ENCODE measurements at regions not wholly inside any gene's neighbourhood (a gene's known extent, or its start where the extent isn't known, plus 50 kb on each side); places are given as distances from the start of the nearest gene placed in this dataset.

DNA sequence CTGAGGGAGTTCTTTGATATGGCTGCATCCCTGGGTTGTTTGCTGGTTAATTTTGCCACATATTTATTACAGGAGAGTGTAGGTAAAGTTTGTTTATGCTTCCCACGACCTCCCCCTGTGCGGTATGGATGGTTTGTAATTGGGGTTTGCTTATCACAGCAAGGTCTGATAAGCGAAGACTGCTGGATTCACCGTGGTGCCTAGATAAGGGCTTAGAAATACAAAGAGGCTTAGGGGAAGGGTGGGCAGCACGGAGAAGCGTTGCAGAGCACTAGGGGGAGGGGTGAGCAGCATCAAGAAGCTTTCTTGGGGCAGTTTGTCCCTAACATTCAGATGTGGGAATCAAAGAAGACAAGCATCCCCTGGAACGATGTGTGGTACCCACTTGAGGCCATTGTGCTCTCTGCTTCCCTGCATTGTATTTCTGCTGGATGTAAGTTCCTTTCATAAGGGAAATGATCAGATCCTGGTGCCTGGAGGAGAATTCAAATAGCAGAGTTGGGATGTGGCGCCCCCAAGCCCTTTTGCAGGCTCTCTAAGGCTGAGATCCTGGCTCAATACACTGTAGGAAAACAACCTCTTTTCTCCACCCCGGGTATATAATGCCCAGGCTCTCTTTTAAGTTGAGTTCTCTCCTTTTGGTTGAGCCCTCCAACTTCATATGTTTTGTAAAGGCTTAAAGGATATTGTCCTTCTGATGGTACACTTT is 598.1 kb upstream of the ADGRL4 start:
- Histone ChIP-seq H3K4me1 (no peaks in the 10 kb centered on the region), H3K9me3 (no peaks in the 10 kb centered on the region), H3K27me3 (no peaks in the 10 kb centered on the region), H3K4me3 (no peak overlapping the region), H3K36me3 (no peaks in the 10 kb centered on the region), H3K27ac (no peak overlapping the region)
- TF ChIP-seq, protein P1, sequence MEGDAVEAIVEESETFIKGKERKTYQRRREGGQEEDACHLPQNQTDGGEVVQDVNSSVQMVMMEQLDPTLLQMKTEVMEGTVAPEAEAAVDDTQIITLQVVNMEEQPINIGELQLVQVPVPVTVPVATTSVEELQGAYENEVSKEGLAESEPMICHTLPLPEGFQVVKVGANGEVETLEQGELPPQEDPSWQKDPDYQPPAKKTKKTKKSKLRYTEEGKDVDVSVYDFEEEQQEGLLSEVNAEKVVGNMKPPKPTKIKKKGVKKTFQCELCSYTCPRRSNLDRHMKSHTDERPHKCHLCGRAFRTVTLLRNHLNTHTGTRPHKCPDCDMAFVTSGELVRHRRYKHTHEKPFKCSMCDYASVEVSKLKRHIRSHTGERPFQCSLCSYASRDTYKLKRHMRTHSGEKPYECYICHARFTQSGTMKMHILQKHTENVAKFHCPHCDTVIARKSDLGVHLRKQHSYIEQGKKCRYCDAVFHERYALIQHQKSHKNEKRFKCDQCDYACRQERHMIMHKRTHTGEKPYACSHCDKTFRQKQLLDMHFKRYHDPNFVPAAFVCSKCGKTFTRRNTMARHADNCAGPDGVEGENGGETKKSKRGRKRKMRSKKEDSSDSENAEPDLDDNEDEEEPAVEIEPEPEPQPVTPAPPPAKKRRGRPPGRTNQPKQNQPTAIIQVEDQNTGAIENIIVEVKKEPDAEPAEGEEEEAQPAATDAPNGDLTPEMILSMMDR (IDR thresholded peaks at IDR 0.05) = no peak
- intact Hi-C loops (cut with DNase I; ENCODE audit: low total_unique reads) = no loop called here
- DNase-seq = no peak

- H3K27ac ChIP-seq = no peak overlapping the region
- TF ChIP-seq, protein P1 (IDR thresholded peaks at IDR 0.05) = no peak
- H3K27me3 ChIP-seq = no peaks in the 10 kb centered on the region
- H3K9me3 ChIP-seq = no peaks in the 10 kb centered on the region
- no peak overlapping the region for H3K4me3 ChIP-seq
- DNase-seq = no peak
- intact Hi-C loops (cut with DNase I; ENCODE audit: low total_unique reads) = no loop called here
- H3K36me3 ChIP-seq = no peaks in the 10 kb centered on the region
- no peaks in the 10 kb centered on the region for H3K4me1 ChIP-seq
These were observed 597.3 kb upstream of the ADGRL4 start for GRCh38 chr1:79603843-79604242.

- no peaks in the 10 kb centered on the region for H3K9me3 ChIP-seq
- H3K27me3 ChIP-seq = no peaks in the 10 kb centered on the region
- intact Hi-C loops (cut with DNase I; ENCODE audit: low total_unique reads) = no loop called here
- TF ChIP-seq, protein P1 (IDR thresholded peaks at IDR 0.05) = no peak
- no peaks in the 10 kb centered on the region for H3K36me3 ChIP-seq
- no peaks in the 10 kb centered on the region for H3K4me1 ChIP-seq
- H3K27ac ChIP-seq = no peak overlapping the region
- no peak for DNase-seq
- no peak overlapping the region for H3K4me3 ChIP-seq
These were observed 592.7 kb upstream of the ADGRL4 start for GRCh38 chr1:79599257-79599656.

DNA sequence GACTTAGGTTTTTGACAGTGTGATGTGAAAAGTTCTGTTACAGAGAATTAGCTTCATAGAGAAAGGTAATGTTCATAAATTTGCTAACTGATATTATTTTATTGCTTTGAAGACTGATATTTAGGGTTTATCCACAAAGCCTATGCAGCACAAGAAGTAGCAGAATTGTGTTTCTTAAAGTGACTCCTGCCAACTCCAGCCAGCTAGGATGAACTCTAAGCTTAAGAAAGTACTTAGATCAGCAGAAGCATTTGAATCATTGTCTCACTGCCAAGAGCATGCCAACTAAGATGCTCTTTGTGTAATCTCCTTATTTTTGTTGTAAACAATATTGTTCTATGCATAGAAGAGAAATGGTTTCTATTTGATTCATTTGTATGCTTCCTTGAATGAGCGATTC is 589.4 kb upstream of the ADGRL4 start:
- Histone ChIP-seq H3K27ac (no peak overlapping the region), H3K27me3 (no peaks in the 10 kb centered on the region), H3K4me3 (no peak overlapping the region), H3K36me3 (no peaks in the 10 kb centered on the region), H3K4me1 (no peaks in the 10 kb centered on the region), H3K9me3 (no peaks in the 10 kb centered on the region)
- DNase-seq = no peak
- intact Hi-C loops (cut with DNase I; ENCODE audit: low total_unique reads) = no loop called here
- TF ChIP-seq, protein P1 (IDR thresholded peaks at IDR 0.05) = no peak

- intact Hi-C loops (cut with DNase I; ENCODE audit: low total_unique reads) = no loop called here
- no peaks in the 10 kb centered on the region for H3K9me3 ChIP-seq
- no peak overlapping the region for H3K27ac ChIP-seq
- no peak overlapping the region for H3K4me3 ChIP-seq
- DNase-seq = no peak
- no peaks in the 10 kb centered on the region for H3K27me3 ChIP-seq
- TF ChIP-seq, protein P1 (IDR thresholded peaks at IDR 0.05) = no peak
- H3K36me3 ChIP-seq = no peaks in the 10 kb centered on the region
- H3K4me1 ChIP-seq = no peaks in the 10 kb centered on the region
These were observed 587.7 kb upstream of the ADGRL4 start for GRCh38 chr1:79594121-79594698.

Measured in tibial artery (tissue), 4 donors.